HG03558 (cell line): ENCODE measurements at regions not wholly inside any gene's neighbourhood (a gene's known extent, or its start where the extent isn't known, plus 50 kb on each side); places are given as distances from the start of the nearest gene placed in this dataset.

Experiments used
- ATAC-seq: cut with Tn5 transposase; IDR thresholded peaks from one replicate; pipeline ENCODE4 v1.9.1; 2021; ENCODE audit warnings: moderate number of reproducible peaks; ENCODE audit not compliant: unreplicated experiment; ENCODE audit errors: extremely low read depth

- no peak for ATAC-seq
Measured at GRCh38 chr13:73268306-73268705, 209.5 kb downstream of the KLF5 start.

- ATAC-seq, result no peak
Measured at GRCh38 chr13:73266640-73267180, 207.9 kb downstream of the KLF5 start.

DNA sequence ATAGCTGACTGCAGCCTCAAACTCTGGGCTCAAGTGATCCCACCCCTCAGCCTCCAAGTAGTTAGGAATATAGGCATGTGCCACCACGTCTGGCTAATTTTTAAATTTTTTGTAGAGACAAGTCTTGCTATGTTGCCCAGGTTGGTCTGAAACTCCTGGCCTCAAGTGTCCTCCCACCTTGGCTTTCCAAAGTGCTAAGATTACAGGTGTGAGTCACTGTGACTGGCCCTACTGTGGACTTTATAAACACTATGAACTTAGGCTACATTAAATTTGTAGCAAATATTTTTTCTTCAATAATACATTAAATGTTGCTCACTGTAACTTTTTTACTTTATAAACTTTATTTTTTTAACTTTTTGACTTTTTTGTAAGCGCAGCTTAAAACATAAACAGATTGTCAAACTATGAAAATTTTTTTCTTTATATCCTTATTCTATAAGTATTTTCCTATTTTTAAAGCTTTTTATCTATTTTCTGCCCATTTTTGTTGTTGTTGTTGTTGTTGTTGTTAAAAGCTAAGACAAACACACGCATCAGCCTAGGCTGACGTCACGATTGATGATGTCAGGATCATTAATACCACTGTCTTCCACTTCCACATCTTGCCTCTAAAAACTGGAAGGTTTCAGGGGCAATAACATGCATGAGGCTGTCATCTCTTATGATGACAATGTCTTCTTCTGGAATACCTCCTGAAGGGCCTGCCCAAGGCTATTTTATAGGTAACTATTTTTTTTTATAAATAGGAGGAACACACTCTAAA, 204.2 kb downstream of the KLF5 start:
- no peak for ATAC-seq

DNA sequence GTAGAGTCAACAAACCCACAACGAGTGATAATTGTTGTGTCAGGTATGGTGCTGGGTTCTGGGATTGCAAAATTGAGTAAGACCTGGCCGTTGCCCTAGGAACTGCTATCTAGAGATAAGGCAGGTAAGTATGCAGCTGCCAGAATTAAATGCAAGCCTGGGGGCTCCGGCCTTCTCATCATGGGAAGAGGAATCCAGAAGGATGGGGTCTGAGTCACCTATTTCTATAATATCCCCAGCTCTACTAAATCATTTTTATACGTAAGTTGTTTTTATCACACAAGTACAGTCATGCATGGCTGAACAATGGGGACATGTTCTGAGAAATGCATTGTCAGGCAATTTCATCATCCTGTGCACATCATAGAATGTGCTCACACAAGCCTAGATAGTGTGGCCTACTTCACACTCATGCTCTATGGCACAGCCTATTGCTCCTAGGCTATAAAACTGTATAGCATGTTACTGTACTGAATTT, 203.0 kb downstream of the KLF5 start:
- no peak for ATAC-seq

DNA sequence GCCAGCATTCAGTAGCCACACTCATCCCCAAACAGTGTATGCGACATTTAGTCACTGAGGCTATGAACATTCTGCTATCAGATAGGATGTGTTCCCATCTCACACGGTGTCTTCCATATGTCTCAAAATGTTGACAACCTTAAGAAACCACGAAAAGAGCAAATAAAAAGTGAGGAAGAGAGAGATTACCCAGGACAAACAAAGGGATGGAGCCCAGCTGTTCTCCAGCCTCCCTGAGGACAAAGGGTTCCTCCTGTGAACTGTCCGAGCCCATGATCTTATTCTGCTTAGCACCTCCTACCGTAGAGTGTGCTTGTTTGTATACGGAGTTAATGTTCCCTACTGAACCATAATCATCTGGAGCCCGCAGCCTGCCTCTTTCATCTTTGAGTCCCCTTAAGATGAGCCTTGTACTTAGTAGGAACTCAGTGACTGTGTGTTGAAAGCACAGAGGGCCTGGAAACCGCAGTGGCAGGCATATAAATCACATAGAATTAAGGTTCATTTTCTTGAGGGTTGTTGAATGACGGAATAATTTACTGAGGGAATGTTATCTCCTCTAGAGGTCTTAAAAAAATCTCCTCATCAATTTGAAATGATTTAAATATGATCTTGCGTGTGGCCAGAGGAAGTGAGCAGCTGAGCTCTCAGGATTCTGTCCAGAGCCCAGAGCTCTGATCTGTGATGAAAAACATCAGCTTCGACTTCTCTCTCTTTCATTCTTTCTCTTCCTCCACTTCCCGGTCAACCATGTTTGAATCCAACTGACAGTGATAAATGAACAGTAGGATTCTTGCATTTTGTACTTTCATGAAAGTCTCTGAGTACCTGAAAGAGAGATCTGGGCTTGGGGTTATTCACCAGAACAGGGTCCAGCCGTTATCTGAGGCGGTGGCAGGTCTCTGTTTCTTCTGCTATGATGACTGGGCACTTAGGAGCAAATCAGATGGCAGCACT, 200.5 kb downstream of the KLF5 start:
- no peak for ATAC-seq

DNA sequence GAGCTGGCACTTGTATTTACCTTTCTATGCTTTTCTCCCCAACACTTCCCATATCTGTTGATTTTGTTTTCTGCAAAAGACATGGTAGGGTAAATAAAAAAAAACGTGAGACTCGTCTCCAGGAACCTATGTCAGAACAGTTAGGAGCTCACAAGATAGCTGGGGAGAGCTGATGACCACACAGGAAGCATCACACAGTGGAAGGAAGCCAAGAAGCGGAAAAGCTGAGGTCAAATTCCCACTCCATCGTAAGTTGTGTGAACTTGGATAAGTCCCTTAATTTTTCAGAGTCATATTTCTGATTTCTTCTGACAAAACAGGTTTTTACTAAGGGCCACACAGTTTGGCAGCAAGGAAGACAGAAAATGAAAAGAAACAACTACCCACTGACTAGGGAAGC, 199.6 kb downstream of the KLF5 start:
- ATAC-seq, result no peak

- ATAC-seq, result no peak
Measured at GRCh38 chr13:73254827-73255226, 196.0 kb downstream of the KLF5 start.

- ATAC-seq, result no peak
Measured at GRCh38 chr13:73251626-73252265, 192.9 kb downstream of the KLF5 start.

DNA sequence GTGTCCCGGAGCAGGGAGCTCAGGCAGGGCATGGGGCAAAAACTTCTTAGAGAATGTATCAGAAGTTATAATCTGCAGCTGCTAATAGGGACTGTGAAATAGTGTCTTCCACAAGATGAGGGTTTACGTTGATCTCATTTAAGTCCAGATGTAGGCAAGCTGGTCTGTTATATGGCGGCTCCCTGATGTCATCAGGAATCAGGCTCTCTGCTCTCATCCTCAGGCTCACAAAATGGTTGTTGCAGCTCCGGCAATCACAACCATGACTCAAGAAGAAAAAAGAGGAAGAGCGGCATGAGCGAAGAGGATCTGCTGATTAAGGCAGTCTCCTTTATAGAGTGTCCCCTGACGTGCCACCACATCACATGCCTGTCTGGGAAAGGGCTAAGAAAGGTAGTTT, 191.3 kb downstream of the KLF5 start:
- no peak for ATAC-seq

GRCh38 chr13:73248711-73249580, 190.1 kb downstream of the KLF5 start:
- no peak for ATAC-seq

GRCh38 chr13:73248154-73248553, 189.3 kb downstream of the KLF5 start:
- ATAC-seq, result no peak

- no peak for ATAC-seq
Measured at GRCh38 chr13:73245246-73245645, 186.4 kb downstream of the KLF5 start.

GRCh38 chr13:73244467-73244866, 185.7 kb downstream of the KLF5 start:
- ATAC-seq, result no peak

DNA sequence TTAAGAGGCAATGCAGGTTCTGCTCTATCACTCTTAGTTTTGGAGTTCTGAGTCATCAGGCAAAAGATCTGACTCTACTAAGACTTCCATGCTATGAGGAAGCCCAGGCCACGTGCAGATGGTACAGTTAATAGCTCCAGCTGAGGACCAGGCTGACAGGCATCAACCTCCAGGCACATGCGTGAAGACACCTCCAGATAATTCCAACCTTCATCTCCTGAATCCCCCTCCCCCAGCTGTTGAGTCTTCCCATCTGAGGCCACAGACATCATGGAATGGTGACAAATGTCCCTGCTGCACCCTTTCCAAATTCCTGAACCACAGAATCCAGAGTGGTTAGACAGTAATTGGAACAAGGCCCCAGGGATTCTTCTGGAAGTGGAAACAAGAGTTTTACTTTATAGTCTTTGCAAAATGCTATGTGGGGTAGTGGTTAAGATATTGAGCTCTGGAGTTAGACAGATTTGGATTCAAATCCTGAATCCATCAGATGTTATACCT, 183.8 kb downstream of the KLF5 start:
- no peak for ATAC-seq

DNA sequence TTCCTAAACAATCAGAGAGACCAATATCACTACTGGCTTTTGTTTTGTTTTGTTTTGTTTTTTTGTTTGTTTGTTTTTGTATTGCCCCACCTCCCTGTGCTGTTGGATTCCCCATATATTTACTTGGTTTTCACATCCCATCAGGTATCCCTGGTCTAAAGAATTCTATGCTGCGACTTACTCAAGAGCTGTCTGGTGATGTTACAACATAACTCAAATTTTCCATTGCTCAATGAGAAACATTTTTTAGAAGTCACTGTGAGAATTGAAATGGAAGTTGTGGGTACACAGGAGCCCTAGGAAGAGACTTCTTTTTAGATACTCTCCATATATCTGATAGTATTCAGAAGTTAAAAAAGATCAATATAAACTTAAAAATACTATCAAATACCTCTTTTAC, 181.4 kb downstream of the KLF5 start:
- no peak for ATAC-seq

- ATAC-seq, result no peak
Measured at GRCh38 chr13:73235385-73235784, 176.6 kb downstream of the KLF5 start.

DNA sequence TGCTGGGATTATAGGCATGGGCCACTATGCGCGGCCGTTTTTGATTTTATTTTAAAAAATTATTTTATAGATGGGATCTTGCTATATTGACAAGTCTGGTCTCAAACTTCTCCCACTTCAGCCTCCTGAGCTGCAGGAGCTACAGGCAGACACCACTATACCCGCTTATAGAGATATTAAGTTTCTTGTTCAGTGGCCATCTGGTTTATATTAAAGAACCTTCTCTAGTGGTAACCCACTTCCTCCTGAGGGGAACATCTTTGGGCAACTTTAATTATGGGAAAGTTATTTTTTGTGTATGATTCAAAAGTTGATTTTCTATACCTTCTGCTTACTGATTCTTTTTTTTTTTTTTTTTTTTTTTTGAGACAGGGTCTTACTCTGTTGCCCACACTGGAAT, 172.7 kb downstream of the KLF5 start:
- no peak for ATAC-seq

- no peak for ATAC-seq
Measured at GRCh38 chr13:73230716-73231115, 171.9 kb downstream of the KLF5 start.

GRCh38 chr13:73228546-73228945, 169.7 kb downstream of the KLF5 start:
- no peak for ATAC-seq
